Myocyte (in vitro differentiated cells): ENCODE measurements at regions not wholly inside any gene's neighbourhood (a gene's known extent, or its start where the extent isn't known, plus 50 kb on each side); places are given as distances from the start of the nearest gene placed in this dataset.

Experiments
- DNase-seq: peaks from one replicate; pipeline ENCODE4 v3.0.0-alpha.2; 2012; ENCODE audit warnings: low read depth

DNA sequence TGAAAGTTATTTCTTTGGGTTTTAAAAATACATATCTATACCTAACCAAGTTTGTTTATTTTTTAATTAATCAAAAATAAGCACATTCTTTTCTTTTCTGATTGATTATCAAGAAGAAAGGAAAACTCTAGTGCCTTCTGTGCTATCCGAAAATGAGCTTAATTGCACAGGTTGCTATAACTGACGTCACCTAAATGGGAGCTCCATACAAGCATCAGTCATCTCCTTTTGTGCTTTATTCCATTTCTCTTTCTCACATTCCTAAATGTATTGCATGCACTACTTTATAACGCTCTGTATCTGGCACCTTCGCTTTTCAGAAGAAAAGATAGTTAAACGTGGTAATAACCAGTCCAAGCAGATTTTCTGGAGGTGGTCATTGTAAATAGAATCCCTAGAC lies 675.0 kb downstream of the STPG2 start:
- no peak for DNase-seq

DNA sequence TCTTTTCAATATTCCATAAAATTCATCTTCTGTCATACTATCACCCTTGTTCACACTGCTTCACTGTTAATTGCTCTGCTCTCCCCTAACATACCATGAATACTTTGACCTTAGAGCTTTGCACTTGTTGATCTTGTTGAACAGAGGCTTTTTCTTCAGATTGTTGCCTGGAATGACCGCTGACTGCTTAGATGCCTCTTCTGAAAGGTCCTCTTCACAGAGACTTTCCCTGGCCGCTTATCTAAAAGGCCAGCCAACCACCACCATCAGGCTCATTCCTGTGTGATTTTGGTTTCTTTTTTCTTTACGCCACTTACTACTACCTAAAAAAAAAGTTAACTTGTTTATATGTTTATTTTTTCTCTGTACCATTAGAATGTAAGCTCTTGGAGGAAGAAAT lies 667.7 kb downstream of the STPG2 start:
- no peak for DNase-seq

DNA sequence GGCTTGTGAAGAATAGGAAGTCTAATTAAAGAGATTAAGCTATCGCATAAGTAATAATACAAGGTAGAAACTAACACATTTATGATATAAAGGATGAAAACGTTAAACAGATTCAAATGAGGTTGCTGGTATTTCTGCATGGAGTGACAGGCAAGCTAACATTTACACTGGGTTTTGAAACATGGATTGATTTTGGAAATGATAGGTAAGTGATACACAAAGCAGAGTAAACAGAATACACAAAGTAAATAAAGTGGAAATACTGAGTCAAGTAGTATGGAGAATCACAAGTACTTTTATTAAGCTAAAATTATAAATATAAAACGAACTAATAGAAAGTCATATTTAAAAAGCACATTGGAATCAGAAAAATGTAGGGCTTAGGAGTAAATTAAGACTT lies 665.3 kb downstream of the STPG2 start:
- no peak for DNase-seq

DNA sequence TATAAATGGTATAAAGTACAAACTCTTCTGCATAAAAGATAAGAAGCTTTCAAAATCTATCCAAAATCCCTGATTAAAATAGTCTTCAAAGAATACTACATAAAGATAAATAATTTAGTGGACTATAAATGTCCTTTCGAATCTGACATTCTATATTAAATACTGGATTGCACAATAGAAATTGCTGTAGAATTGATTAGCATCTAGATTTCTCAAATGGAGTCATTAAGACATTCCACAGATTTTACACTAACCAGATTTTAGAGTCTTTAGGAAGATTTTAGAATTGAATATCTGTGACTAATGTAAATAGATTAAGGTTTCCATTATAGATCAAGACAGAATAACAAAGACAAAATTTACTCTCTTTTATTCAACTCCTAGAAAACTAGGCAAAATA lies 663.9 kb downstream of the STPG2 start:
- no peak for DNase-seq

GRCh38 chr4:97491856-97492255 lies 651.4 kb downstream of the STPG2 start:
- DNase-seq = no peak

DNA sequence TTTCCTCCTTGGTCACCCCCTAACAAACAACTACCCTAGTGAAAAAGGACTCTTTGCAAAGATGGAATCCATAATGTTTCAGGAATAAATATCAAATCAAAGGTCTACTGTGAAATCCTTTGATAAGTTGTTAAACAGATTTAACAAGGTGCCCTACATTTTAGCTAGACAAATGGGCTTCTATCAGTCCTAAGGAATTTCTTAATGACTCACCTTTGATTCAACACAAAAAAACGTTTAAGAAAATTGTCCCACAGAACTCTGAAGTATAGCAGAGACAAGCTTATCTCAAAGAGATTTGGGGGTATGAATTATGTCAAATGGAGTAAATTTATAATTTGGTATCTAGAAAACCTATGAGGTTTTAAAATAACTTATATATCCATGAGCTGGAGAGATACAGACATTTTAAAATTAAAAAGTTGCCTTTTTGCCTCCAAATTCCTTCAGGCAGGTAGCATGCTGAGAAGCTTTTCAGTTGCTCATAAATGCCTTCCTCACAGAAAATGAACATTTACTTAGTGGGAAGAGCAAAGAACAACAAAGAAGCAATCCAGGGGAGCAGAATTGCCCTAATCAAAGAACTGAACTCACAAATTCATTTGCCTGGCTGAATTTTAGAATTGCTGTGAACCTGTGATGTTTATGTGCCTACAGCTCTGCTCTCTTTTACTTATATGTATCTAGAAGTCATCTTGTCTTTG lies 649.3 kb downstream of the STPG2 start:
- no peak for DNase-seq

GRCh38 chr4:97496298-97496873 lies 646.9 kb downstream of the STPG2 start:
- no peak for DNase-seq

GRCh38 chr4:97498875-97499274 lies 644.4 kb downstream of the STPG2 start:
- DNase-seq = no peak

DNA sequence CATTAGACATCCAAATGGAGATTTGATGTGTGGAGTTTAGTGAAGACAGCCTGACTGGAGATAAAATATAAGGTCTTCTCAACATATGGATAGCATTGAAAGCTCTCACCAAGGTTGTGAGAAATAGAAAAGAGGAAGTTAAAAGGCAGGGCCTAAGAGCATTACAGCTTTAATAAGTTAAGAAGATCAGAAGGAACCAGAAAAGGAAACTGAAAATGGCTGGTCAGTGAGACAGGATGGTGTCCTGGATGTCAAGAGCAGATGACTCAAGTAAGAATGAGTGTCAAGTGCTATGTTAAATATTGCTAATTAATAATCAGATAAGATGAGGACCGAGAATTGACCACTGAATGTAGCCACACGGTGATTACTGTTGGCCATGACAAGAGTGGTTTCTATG lies 642.9 kb downstream of the STPG2 start:
- DNase-seq = no peak

- no peak for DNase-seq
Observed at GRCh38 chr4:97504713-97505112, 638.6 kb downstream of the STPG2 start.

GRCh38 chr4:97507587-97508245 lies 635.6 kb downstream of the STPG2 start:
- DNase-seq = no peak
